Breast epithelium (tissue), 4 donors: ENCODE measurements at regions not wholly inside any gene's neighbourhood (a gene's known extent, or its start where the extent isn't known, plus 50 kb on each side); places are given as distances from the start of the nearest gene placed in this dataset.
"Not testable (repeated sequence)": the region's sequence is repeated elsewhere in the genome, so short reads cannot be mapped to it uniquely, and the experiment has no call there.

Experiments
- DNase-seq, 2 donors: peaks; one replicate each; pipeline ENCODE4 v3.0.0-alpha.2; 2019; ENCODE audit warnings: low spot score in 2 of 2
- H3K27ac ChIP-seq, 2 donors: fragments of 200-600 bp; sonication (generic) in 1 of 2; one replicate each; pipeline ENCODE4 v1.5.1; 2016 to 2019; ENCODE audit warnings: mild to moderate bottlenecking in 1 of 2
- H3K27me3 ChIP-seq, 2 donors: fragments of 200-600 bp; sonication (generic) in 1 of 2; one replicate each; pipeline versions ENCODE4 v1.5.1 to v1.6.0; 2017 to 2019; ENCODE audit warnings: control low read depth in 1 of 2, mild to moderate bottlenecking in 1 of 2
- H3K36me3 ChIP-seq: fragments of 200-600 bp; one replicate; pipeline ENCODE4 v1.5.1; 2019
- H3K4me1 ChIP-seq, 2 donors: fragments of 200-600 bp; sonication (generic); one replicate each; pipeline ENCODE4 v1.5.1; 2016 to 2019; ENCODE audit warnings: control low read depth in 1 of 2
- H3K4me3 ChIP-seq, 3 donors: fragments of 200-600 bp; sonication (generic); 1 replicate in 2 of 3; 2 replicates in 1 of 3; pipeline ENCODE4 v1.5.1; 2016 to 2019; ENCODE audit warnings: mild to moderate bottlenecking in 3 of 3, moderate library complexity in 2 of 3
- H3K9me3 ChIP-seq, 2 donors: fragments of 200-600 bp; sonication (generic) in 1 of 2; one replicate each; pipeline ENCODE4 v1.5.1; 2016 to 2019; ENCODE audit warnings: control low read depth in 1 of 2
- POLR2A ChIP-seq: fragments of 450-650 bp; IDR thresholded peaks from one replicate; pipeline ENCODE4 v1.6.1; 2016; ENCODE audit warnings: antibody characterized with exemption, mild to moderate bottlenecking, moderate library complexity
- POLR2AphosphoS5 ChIP-seq, 3 donors: sonication (generic); formaldehyde crosslinking; IDR thresholded peaks; one replicate each; pipeline ENCODE4 v1.6.1; 2017; ENCODE audit warnings: antibody characterized with exemption in 3 of 3
- intact Hi-C: fragments of 100-400 bp; cut with DNase I; formaldehyde crosslinking; loops from one replicate; pipeline ENCODE4 v1.15.1; 2023; ENCODE audit warnings: low total_unique reads
- TF ChIP-seq, protein P1 (sequence below), 3 donors: fragments of 450-650 bp; IDR thresholded peaks; one replicate each; pipeline ENCODE4 v1.5.1; 2016 to 2017; ENCODE audit warnings: antibody characterized with exemption in 3 of 3, mild to moderate bottlenecking in 3 of 3, moderate library complexity in 3 of 3

DNA sequence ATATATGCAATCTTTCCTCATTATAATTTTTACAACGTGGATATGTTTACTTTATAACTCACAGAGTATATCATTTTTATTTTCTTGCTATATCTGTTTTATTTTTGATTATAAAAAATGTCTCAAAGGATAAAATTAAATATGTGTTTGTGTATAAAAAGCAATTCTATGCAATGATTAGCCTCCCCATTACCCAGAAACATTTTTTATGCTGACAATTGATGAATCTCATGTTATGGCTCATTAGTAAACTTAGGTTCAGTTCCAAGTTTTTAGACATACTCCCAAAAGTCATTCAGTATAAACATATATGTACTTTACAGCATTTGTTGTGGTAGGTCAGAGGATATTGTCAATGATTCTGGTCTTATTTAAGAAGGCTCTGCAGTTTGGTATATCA lies 540.1 kb upstream of the SPRY2 start:
- TF ChIP-seq POLR2A, result no peak
- TF ChIP-seq, protein P1, sequence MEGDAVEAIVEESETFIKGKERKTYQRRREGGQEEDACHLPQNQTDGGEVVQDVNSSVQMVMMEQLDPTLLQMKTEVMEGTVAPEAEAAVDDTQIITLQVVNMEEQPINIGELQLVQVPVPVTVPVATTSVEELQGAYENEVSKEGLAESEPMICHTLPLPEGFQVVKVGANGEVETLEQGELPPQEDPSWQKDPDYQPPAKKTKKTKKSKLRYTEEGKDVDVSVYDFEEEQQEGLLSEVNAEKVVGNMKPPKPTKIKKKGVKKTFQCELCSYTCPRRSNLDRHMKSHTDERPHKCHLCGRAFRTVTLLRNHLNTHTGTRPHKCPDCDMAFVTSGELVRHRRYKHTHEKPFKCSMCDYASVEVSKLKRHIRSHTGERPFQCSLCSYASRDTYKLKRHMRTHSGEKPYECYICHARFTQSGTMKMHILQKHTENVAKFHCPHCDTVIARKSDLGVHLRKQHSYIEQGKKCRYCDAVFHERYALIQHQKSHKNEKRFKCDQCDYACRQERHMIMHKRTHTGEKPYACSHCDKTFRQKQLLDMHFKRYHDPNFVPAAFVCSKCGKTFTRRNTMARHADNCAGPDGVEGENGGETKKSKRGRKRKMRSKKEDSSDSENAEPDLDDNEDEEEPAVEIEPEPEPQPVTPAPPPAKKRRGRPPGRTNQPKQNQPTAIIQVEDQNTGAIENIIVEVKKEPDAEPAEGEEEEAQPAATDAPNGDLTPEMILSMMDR (IDR thresholded peaks at IDR 0.05), result no peak
- TF ChIP-seq POLR2AphosphoS5 (IDR thresholded peaks at IDR 0.05), result no peak
- intact Hi-C loops, result no loop called here
- no peaks in the 10 kb centered on the region for H3K27me3 ChIP-seq
- no peak overlapping the region for H3K4me3 ChIP-seq
- no peaks in the 10 kb centered on the region for H3K36me3 ChIP-seq
- H3K9me3 ChIP-seq, result no peaks in the 10 kb centered on the region
- no peaks in the 10 kb centered on the region for H3K4me1 ChIP-seq
- H3K27ac ChIP-seq, result no peak overlapping the region
- DNase-seq, result no peak

DNA sequence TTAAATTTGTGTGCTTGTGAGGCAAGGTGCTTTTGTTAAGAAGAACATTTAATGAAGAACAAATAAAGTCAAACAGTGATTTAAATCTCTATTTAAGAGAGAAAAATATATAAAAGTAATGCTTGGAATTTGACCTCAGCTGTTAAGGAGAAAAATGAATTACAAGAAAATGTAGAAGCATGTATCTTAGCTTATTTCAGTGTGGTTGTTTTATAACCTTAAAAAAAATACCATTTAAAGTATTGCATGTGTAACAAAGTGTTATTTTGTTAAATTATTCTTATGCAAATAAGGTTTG lies 537.0 kb upstream of the SPRY2 start:
- Histone ChIP-seq H3K4me1 (no peaks in the 10 kb centered on the region), H3K4me3 (no peak overlapping the region), H3K9me3 (no peaks in the 10 kb centered on the region), H3K27me3 (no peaks in the 10 kb centered on the region), H3K27ac (no peak overlapping the region), H3K36me3 (no peaks in the 10 kb centered on the region)
- no peak for DNase-seq
- intact Hi-C loops, result no loop called here
- TF ChIP-seq POLR2A (no peak), POLR2AphosphoS5 (IDR thresholded peaks at IDR 0.05) (no peak)
- TF ChIP-seq, protein P1 (IDR thresholded peaks at IDR 0.05), result no peak

DNA sequence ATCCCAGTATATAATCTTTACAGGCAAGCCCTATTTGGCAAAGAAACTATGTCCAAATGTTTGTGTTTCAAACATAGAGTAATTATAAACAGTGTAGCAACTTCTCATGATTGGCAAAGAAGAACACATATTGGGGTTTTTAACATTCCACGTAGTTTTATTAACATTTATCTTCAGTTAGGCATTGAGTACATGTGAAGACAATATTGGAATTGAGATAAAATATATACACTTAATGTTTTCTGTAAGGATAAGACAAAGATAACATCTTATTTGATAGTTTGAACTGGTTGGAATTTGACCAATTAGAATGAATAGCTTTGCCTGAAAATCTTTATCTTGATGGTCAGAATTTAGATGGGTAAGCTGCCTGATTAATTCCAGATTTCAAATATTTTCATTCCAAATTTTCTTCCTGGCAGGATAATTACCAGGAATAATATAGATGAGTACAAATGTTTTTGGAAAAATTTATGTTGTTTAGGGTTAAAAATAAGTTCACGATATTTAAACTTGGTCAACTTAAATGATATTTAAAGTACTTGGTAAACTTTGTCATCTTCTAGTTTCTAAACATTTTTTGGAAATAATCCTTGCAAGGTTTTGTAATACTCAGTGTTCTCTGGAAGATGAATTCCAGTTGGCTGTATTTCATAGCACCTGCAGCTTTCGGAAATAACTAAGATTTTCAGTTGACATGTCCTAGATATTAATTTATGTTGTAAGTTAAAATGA lies 536.5 kb upstream of the SPRY2 start:
- H3K27ac ChIP-seq, result no peak overlapping the region
- no peaks in the 10 kb centered on the region for H3K36me3 ChIP-seq
- no peaks in the 10 kb centered on the region for H3K4me1 ChIP-seq
- intact Hi-C loops, result no loop called here
- H3K4me3 ChIP-seq, result no peak overlapping the region
- no peak for DNase-seq
- TF ChIP-seq POLR2A, result no peak
- H3K9me3 ChIP-seq, result no peaks in the 10 kb centered on the region
- no peaks in the 10 kb centered on the region for H3K27me3 ChIP-seq

DNA sequence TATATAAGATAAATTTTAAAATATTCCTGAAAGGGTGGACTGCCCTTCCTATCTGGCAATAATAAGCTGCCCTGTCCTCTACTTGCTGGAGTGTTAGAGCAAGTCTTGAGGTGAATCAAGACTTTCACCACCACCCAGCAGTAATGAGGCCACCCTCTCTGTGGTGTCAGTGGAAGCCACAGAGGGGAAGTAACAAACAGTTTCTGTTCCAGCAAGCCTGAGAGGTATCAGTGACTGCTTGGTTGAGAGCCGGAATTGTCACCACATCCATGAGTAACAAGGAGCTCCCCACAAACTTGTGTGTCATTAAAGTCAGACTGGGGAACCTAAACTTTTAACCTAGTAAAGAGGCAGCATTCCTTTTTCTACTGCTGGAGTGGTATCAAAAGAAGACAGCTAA lies 532.7 kb upstream of the SPRY2 start:
- H3K4me3 ChIP-seq, result no peak overlapping the region
- intact Hi-C loops, result no loop called here
- H3K27me3 ChIP-seq, result no peaks in the 10 kb centered on the region
- no peak for DNase-seq
- no peaks in the 10 kb centered on the region for H3K36me3 ChIP-seq
- no peak overlapping the region for H3K27ac ChIP-seq
- H3K4me1 ChIP-seq, result no peaks in the 10 kb centered on the region
- no peaks in the 10 kb centered on the region for H3K9me3 ChIP-seq
- TF ChIP-seq POLR2A, result no peak
- TF ChIP-seq POLR2AphosphoS5 (IDR thresholded peaks at IDR 0.05), result no peak
- TF ChIP-seq, protein P1 (IDR thresholded peaks at IDR 0.05), result no peak

DNA sequence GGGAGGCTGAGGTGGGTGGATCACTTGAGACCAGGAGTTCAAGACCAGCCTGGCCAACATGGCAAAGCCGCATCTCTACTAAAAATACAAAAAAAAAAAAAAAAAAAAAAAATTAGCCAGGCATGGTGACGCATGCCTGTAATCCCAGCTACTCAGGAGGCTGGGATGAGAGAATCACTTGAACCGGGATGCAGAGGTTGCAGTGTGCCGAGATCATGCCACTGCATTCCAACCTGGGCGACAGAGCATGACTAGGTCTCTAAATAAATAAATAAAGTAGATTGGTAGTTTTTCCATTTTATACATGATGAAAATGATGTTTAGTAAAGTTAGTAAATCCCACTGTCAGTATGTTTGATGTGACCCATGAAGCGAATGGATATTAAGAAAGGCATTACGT lies 531.0 kb upstream of the SPRY2 start:
- H3K36me3 ChIP-seq, H3K27me3 ChIP-seq, H3K4me3 ChIP-seq, H3K4me1 ChIP-seq, H3K27ac ChIP-seq, intact Hi-C loops, DNase-seq, H3K9me3 ChIP-seq: not testable (repeated sequence)

DNA sequence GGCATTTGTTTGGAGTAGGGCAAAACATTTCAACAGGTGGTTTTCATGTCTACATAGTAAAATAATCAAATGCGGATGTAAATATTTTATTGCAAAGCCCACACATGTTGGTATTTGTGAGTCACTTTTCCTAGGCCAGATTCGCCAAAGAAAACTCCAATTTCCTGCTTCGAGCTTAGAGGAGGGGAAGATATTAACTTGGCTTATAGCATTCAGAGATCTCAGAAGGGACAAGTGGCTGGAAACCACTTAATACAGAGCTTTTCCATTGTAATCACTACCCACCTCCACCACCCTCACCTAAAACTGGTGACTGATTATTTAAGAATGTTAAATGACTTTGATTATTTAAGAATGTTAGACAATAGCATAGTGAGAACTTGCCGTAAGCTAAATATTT lies 530.6 kb upstream of the SPRY2 start:
- TF ChIP-seq, protein P1 (IDR thresholded peaks at IDR 0.05), result no peak
- no peak for TF ChIP-seq POLR2A
- TF ChIP-seq POLR2AphosphoS5 (IDR thresholded peaks at IDR 0.05), result no peak
- Histone ChIP-seq H3K27ac (no peak overlapping the region), H3K4me3 (no peak overlapping the region), H3K4me1 (no peaks in the 10 kb centered on the region), H3K9me3 (no peaks in the 10 kb centered on the region), H3K27me3 (no peaks in the 10 kb centered on the region), H3K36me3 (no peaks in the 10 kb centered on the region)
- no peak for DNase-seq
- intact Hi-C loops, result no loop called here
